GM11168 (cell line): ENCODE measurements at regions not wholly inside any gene's neighbourhood (a gene's known extent, or its start where the extent isn't known, plus 50 kb on each side); places are given as distances from the start of the nearest gene placed in this dataset.
"Not testable (repeated sequence)": the region's sequence is repeated elsewhere in the genome, so short reads cannot be mapped to it uniquely, and the experiment has no call there.

ENCODE experiments used
- in situ Hi-C: fragments of 300-500 bp; cut with MboI; formaldehyde crosslinking; loops from one replicate; pipeline ENCODE4 v1.12.0; 2022; ENCODE audit warnings: low sequenced_read_pairs; ENCODE audit not compliant: unreplicated experiment

- in situ Hi-C loops, result loop anchor here (10.0 kb wide), 1 partner anchor 255 kb away; no protein-coding TSS in a partner anchor
Observed at GRCh38 chr13:71219698-71220415, 647.1 kb downstream of the DACH1 start.

- in situ Hi-C loops, result loop anchor here (10.0 kb wide), 1 partner anchor 254 kb away; no protein-coding TSS in a partner anchor
Observed at GRCh38 chr13:71218960-71219359, 648.0 kb downstream of the DACH1 start.

GRCh38 chr13:71217827-71218226, 649.2 kb downstream of the DACH1 start:
- in situ Hi-C loops, result loop anchor here (10.0 kb wide), 1 partner anchor 253 kb away; no protein-coding TSS in a partner anchor

GRCh38 chr13:71214821-71215220, 652.2 kb downstream of the DACH1 start:
- in situ Hi-C loops, result loop anchor here (10.0 kb wide), 1 partner anchor 250 kb away; no protein-coding TSS in a partner anchor

- in situ Hi-C loops, result loop anchor here (10.0 kb wide), 1 partner anchor 250 kb away; no protein-coding TSS in a partner anchor
Observed at GRCh38 chr13:71214357-71214756, 652.6 kb downstream of the DACH1 start.

- in situ Hi-C loops, result loop anchor here (10.0 kb wide), 1 partner anchor 249 kb away; no protein-coding TSS in a partner anchor
Observed at GRCh38 chr13:71213252-71213821, 653.7 kb downstream of the DACH1 start.

GRCh38 chr13:71210861-71211260, 656.1 kb downstream of the DACH1 start:
- in situ Hi-C loops, result loop anchor here (10.0 kb wide), 1 partner anchor 246 kb away; no protein-coding TSS in a partner anchor

- in situ Hi-C loops, result no loop called here
Observed at GRCh38 chr13:71209217-71209616, 657.8 kb downstream of the DACH1 start.

- in situ Hi-C loops, result not testable (repeated sequence)
Observed at GRCh38 chr13:71184583-71184982, 682.4 kb downstream of the DACH1 start.

GRCh38 chr13:71183352-71183751, 683.7 kb downstream of the DACH1 start:
- in situ Hi-C loops, result not testable (repeated sequence)

GRCh38 chr13:71171740-71172139, 695.3 kb downstream of the DACH1 start:
- in situ Hi-C loops, result no loop called here

GRCh38 chr13:71169180-71169579, 697.8 kb downstream of the DACH1 start:
- in situ Hi-C loops, result no loop called here

- in situ Hi-C loops, result no loop called here
Observed at GRCh38 chr13:71156550-71156949, 710.5 kb downstream of the DACH1 start.

GRCh38 chr13:71149498-71150363, 717.3 kb downstream of the DACH1 start:
- in situ Hi-C loops, result no loop called here

- in situ Hi-C loops, result no loop called here
Observed at GRCh38 chr13:71149046-71149445, 718.0 kb downstream of the DACH1 start.

- in situ Hi-C loops, result no loop called here
Observed at GRCh38 chr13:71148396-71148795, 718.6 kb downstream of the DACH1 start.

- in situ Hi-C loops, result no loop called here
Observed at GRCh38 chr13:71144883-71145282, 722.1 kb downstream of the DACH1 start.

GRCh38 chr13:71137101-71137500, 729.9 kb downstream of the DACH1 start:
- in situ Hi-C loops, result no loop called here

- in situ Hi-C loops, result no loop called here
Observed at GRCh38 chr13:71124230-71124629, 742.8 kb downstream of the DACH1 start.

GRCh38 chr13:71118779-71119364, 748.1 kb downstream of the DACH1 start:
- in situ Hi-C loops, result no loop called here
